ENCODE measurements at regions not wholly inside any gene's neighbourhood (a gene's known extent, or its start where the extent isn't known, plus 50 kb on each side); places are given as distances from the start of the nearest gene placed in this dataset.

DNA sequence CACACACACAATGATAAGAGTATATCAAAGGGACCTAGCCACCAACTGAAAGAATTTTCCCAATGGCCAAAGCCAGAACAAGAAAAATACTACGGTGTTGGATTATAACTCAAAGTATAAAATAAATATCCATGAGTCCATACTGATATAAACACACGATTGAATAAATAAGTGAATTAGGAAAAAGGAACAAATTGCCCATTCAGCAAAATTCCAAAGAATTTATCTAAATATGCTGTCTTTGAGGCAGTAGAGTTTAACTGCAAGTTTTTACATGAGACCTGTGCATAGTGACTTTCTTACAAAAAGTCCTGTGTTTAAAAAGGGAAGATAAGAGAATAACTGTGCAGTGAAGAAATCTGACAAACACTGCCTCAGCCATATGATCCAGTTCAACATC, 278.8 kb upstream of the PPARGC1A start:
- TF ChIP-seq, protein P1, sequence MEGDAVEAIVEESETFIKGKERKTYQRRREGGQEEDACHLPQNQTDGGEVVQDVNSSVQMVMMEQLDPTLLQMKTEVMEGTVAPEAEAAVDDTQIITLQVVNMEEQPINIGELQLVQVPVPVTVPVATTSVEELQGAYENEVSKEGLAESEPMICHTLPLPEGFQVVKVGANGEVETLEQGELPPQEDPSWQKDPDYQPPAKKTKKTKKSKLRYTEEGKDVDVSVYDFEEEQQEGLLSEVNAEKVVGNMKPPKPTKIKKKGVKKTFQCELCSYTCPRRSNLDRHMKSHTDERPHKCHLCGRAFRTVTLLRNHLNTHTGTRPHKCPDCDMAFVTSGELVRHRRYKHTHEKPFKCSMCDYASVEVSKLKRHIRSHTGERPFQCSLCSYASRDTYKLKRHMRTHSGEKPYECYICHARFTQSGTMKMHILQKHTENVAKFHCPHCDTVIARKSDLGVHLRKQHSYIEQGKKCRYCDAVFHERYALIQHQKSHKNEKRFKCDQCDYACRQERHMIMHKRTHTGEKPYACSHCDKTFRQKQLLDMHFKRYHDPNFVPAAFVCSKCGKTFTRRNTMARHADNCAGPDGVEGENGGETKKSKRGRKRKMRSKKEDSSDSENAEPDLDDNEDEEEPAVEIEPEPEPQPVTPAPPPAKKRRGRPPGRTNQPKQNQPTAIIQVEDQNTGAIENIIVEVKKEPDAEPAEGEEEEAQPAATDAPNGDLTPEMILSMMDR (conservative IDR thresholded peaks at IDR 0.05; ENCODE audit: low read depth, low read length) = no peak
- H3K4me3 ChIP-seq (ENCODE audit: low read depth, low read length) = no peak overlapping the region
- DNase-seq (ENCODE audit: low read depth) = no peak

DNA sequence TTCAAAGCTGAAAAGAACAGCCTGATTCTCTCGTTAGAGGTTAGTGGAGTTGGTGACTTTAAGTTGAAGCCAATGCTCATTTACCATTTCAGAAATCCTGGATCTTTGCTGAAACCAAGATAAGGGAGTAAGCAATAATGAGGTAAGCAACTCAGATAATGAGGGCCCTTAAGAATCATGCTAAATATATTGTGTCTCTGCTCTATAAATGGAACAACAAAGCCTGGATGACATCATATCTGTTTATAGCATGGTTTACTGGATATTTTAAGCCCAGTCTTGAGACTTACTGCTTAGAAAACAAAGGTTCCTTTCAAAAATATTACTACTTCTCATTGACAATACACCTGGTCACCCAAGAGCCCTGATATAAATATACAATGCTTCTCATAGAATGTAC, 276.7 kb upstream of the PPARGC1A start:
- no peak overlapping the region for H3K4me3 ChIP-seq (ENCODE audit: low read depth, low read length)
- TF ChIP-seq, protein P1 (conservative IDR thresholded peaks at IDR 0.05; ENCODE audit: low read depth, low read length) = no peak
- DNase-seq (ENCODE audit: low read depth) = no peak

DNA sequence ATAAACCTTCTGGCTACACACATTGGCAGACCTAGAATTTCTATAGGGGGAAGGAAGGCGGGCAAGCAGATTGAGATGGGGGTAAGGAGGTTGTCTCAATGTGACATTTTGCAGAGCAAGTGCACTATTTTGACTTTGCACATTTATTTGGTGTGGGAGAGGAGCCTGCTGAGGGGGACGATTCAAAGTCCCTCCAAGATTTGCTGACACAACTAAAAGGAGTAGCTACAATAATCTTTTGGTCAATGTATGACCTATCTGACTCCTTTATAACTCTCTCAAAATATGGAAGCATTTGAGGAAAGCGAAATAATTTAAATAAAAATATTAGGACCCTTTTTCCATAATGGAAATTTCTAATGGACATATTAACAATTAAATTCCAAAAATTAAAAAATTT, 274.9 kb upstream of the PPARGC1A start:
- TF ChIP-seq, protein P1 (conservative IDR thresholded peaks at IDR 0.05; ENCODE audit: low read depth, low read length) = no peak
- H3K4me3 ChIP-seq (ENCODE audit: low read depth, low read length) = no peak overlapping the region
- no peak for DNase-seq (ENCODE audit: low read depth)

DNA sequence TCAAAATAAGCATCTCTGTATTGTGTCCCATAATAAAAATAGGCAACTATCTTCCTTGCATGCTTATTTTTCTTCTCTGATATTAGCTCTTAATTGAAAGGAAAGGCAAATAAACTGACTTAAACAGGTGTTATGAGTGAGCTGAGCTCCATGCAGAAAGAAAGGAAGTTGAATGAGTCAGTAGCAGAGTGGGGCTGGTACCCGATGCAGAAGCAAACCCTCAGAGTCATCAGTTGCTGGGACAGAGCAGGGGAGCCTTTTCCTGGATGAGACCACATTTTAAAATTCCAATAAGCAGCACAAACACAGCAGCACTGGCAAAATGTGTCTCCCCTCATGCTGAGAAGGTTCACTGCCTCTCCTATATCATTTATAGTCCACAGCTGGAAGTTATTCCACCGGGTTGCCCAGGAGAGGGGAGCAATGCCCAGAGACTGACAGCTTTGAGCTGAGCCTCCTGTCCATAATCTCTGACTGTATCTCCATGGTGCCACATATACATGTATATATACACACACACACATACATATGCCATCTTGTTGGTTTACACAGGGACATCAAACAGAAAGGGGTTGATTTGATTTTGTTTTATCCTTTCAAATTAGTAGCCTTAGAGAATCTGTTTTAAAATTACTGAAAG, 274.3 kb upstream of the PPARGC1A start:
- DNase-seq (ENCODE audit: low read depth) = peak; percentile 8
- H3K4me3 ChIP-seq (ENCODE audit: low read depth, low read length) = no peak overlapping the region
- TF ChIP-seq, protein P1 (conservative IDR thresholded peaks at IDR 0.05; ENCODE audit: low read depth, low read length) = no peak

DNA sequence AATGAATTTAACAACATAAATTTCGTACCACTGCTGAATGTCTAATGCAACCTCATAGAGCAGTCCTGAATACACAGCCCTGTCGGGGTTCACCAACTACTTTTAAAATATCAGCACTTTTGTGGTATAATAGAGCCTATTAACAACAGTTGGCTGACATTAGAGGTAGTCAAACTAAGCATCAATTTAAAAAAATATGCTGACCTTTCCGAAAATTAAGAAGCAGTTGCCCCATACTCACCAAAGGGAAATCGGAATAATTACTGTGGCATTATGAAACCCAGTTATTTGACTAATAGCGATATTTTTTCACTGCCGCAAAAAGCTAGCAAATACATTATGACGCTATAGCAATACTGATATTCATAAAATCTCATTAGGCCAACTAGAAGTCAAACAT, 273.5 kb upstream of the PPARGC1A start:
- DNase-seq (ENCODE audit: low read depth) = no peak
- no peak overlapping the region for H3K4me3 ChIP-seq (ENCODE audit: low read depth, low read length)
- TF ChIP-seq, protein P1 (conservative IDR thresholded peaks at IDR 0.05; ENCODE audit: low read depth, low read length) = no peak

DNA sequence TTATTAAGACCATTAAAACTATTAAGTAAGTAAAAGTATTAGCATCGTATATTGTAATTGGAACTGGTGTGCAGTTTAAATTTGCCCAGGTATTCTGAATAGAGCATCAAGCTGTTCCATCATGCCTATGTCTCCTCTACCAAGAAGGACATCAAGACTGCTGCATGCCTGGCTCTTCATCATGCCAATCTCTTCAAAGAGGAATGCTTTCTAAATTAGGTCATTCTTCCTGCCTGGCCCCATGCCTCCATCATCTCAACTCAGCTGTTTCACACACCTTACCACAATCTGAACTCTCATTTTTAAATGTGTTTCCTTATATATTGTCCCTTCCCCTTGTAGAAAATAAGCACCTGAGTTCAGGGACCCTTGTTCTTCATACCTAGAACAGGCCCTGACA, 270.5 kb upstream of the PPARGC1A start:
- TF ChIP-seq, protein P1 (conservative IDR thresholded peaks at IDR 0.05; ENCODE audit: low read depth, low read length) = no peak
- H3K4me3 ChIP-seq (ENCODE audit: low read depth, low read length) = no peak overlapping the region
- no peak for DNase-seq (ENCODE audit: low read depth)

DNA sequence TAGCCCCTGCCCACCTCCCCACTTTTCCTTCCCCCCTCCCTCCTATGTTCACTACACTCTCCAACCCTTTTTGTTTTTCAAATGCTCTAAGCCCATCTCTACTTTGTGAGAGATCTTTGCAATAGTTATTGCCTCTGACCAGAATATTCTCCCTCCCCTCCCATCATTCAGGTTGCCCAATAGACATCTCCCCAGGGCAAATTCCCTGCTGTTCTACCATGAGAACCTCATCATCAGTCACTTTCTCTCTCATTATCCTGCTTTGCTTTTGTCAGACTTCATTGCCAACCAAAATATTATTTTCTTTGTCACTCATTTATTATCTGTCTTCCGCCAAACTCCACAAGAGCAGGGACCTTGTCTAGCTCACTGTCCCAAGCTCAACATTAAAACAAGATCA, 268.2 kb upstream of the PPARGC1A start:
- TF ChIP-seq, protein P1 (conservative IDR thresholded peaks at IDR 0.05; ENCODE audit: low read depth, low read length) = no peak
- DNase-seq (ENCODE audit: low read depth) = no peak
- H3K4me3 ChIP-seq (ENCODE audit: low read depth, low read length) = no peak overlapping the region

Data from choroid plexus epithelial cell (primary cell).